ENCODE measurements at regions not wholly inside any gene's neighbourhood (a gene's known extent, or its start where the extent isn't known, plus 50 kb on each side); places are given as distances from the start of the nearest gene placed in this dataset.
"Not testable (repeated sequence)": the region's sequence is repeated elsewhere in the genome, so short reads cannot be mapped to it uniquely, and the experiment has no call there.

GRCh38 chr10:21342499-21342898 lies 183.0 kb downstream of the SKIDA1 start:
- FAIRE-seq; in situ Hi-C loops (cut with MboI); H3K27ac ChIP-seq (ENCODE audit: control insufficient read depth, insufficient read depth); H3K4me1 ChIP-seq (ENCODE audit: control insufficient read depth, insufficient read depth, low read length); BruUV-seq (replicated peaks); H3K27me3 ChIP-seq (replicated peaks in 1 of 2; ENCODE audit: control insufficient read depth in 2 of 2, insufficient read depth in 2 of 2, low read length in 1 of 2); H3K4me2 ChIP-seq (ENCODE audit: control insufficient read depth, insufficient read depth); POLR2A ChIA-PET; H4K20me1 ChIP-seq (ENCODE audit: control insufficient read depth, insufficient read depth); intact Hi-C loops (cut with micrococcal nuclease; ENCODE audit: unreplicated experiment); DNase-seq (ENCODE audit: low read depth, low spot score); H2AFZ ChIP-seq (ENCODE audit: control insufficient read depth, low read depth, low read length); H3K4me3 ChIP-seq; H3K9ac ChIP-seq (ENCODE audit: control insufficient read depth, insufficient read depth, low read length); H3K79me2 ChIP-seq (ENCODE audit: control insufficient read depth, insufficient read depth, low read length); RAD21 ChIA-PET (ENCODE audit: unreplicated experiment); H3K9me3 ChIP-seq (replicated peaks; ENCODE audit: control insufficient read depth, insufficient read depth, low read length); H3K36me3 ChIP-seq (ENCODE audit: control insufficient read depth in 2 of 2, insufficient read depth in 2 of 2, low read length in 1 of 2); ATAC-seq: not testable (repeated sequence)
- SMC1A ChIA-PET (ENCODE audit: uncharacterized antibody, unreplicated experiment), result interaction anchor here (1.3 kb wide), 1 partner anchor 14 kb away, joined by 4 read pairs; no protein-coding TSS in a partner anchor
- CTCF ChIA-PET, result interaction anchor here (0.9 kb wide), 1 partner anchor 9 kb away, joined by 3 read pairs; no protein-coding TSS in a partner anchor
- 88% methylated on average over 1 of the region's 1 CpG for WGBS (ENCODE audit: insufficient coverage, insufficient replicate concordance, low lambda C conversion rate, missing lambda C conversion rate)

- ChIA-PET RAD21 (ENCODE audit: unreplicated experiment) (no interaction called here), POLR2A (no interaction called here), SMC1A (ENCODE audit: uncharacterized antibody, unreplicated experiment) (no interaction called here), CTCF (no interaction called here)
- no peaks in the 10 kb centered on the region for H3K4me1 ChIP-seq (ENCODE audit: control insufficient read depth, insufficient read depth, low read length)
- ATAC-seq (no peak), DNase-seq (ENCODE audit: low read depth, low spot score) (no peak), FAIRE-seq (no peak)
- intact Hi-C loops (cut with micrococcal nuclease; ENCODE audit: unreplicated experiment) (no loop called here), in situ Hi-C loops (cut with MboI) (no loop called here)
- TF ChIP-seq MLLT1 (IDR thresholded peaks at IDR 0.05) (no peak), SUPT20H (IDR thresholded peaks at IDR 0.05; ENCODE audit: borderline replicate concordance, control insufficient read depth, low read depth, low read length) (no peak), TAF1 (IDR thresholded peaks at IDR 0.05; ENCODE audit: borderline replicate concordance, low read depth, low read length) (no peak), ZNF622 (IDR thresholded peaks at IDR 0.05) (no peak), HDAC2 (IDR thresholded peaks at IDR 0.05) (no peak)
- BruUV-seq (replicated peaks), result no TSS peak
- H3K4me2 ChIP-seq (ENCODE audit: control insufficient read depth, insufficient read depth), result no peak overlapping the region
- no peaks in the 10 kb centered on the region for H4K20me1 ChIP-seq (ENCODE audit: control insufficient read depth, insufficient read depth)
- no peak overlapping the region for H3K27ac ChIP-seq (ENCODE audit: control insufficient read depth, insufficient read depth)
- H3K9ac ChIP-seq (ENCODE audit: control insufficient read depth, insufficient read depth, low read length), result no peak overlapping the region
- no peak overlapping the region for H2AFZ ChIP-seq (ENCODE audit: control insufficient read depth, low read depth, low read length)
- no peaks in the 10 kb centered on the region for H3K9me3 ChIP-seq (replicated peaks; ENCODE audit: control insufficient read depth, insufficient read depth, low read length)
- no peak overlapping the region for H3K4me3 ChIP-seq
- no peaks in the 10 kb centered on the region for H3K27me3 ChIP-seq (replicated peaks in 1 of 2; ENCODE audit: control insufficient read depth in 2 of 2, insufficient read depth in 2 of 2, low read length in 1 of 2)
- 2% methylated on average over 3 of the region's 3 CpGs for WGBS (ENCODE audit: insufficient coverage, insufficient replicate concordance, low lambda C conversion rate, missing lambda C conversion rate)
- no peaks in the 10 kb centered on the region for H3K36me3 ChIP-seq (ENCODE audit: control insufficient read depth in 2 of 2, insufficient read depth in 2 of 2, low read length in 1 of 2)
- no peaks in the 10 kb centered on the region for H3K79me2 ChIP-seq (ENCODE audit: control insufficient read depth, insufficient read depth, low read length)
These were observed 185.2 kb downstream of the SKIDA1 start for GRCh38 chr10:21340331-21340730.
